CD4-positive, alpha-beta T cell treated with Interleukin-1 beta for 1 hour (primary cell): ENCODE measurements at regions not wholly inside any gene's neighbourhood (a gene's known extent, or its start where the extent isn't known, plus 50 kb on each side); places are given as distances from the start of the nearest gene placed in this dataset.
"Not testable (repeated sequence)": the region's sequence is repeated elsewhere in the genome, so short reads cannot be mapped to it uniquely, and the experiment has no call there.

Experiments
- DNase-seq, 2 donors: peaks; one replicate each; pipeline ENCODE4 v3.0.0-alpha.2; 2020 to 2022

DNA sequence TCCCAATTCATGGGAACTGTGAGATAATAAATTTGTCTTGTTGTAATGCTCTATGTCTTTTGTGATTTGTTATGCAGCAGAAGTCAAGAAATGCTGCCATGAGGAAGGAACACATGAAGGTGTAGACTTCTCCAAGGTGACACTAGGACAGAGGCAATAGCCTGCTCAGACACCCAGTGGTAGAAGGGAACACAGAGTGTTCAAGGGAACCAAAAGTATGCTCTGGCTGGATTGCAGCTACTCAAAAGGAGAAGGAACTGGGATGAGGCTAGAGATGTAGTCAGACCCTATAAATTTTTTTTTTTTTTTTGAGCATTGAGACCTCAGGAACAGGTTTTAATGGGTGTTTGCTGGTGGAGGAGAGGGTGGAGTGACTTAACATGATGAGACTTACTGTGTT lies 232.5 kb downstream of the PARP8 start:
- DNase-seq = no peak

DNA sequence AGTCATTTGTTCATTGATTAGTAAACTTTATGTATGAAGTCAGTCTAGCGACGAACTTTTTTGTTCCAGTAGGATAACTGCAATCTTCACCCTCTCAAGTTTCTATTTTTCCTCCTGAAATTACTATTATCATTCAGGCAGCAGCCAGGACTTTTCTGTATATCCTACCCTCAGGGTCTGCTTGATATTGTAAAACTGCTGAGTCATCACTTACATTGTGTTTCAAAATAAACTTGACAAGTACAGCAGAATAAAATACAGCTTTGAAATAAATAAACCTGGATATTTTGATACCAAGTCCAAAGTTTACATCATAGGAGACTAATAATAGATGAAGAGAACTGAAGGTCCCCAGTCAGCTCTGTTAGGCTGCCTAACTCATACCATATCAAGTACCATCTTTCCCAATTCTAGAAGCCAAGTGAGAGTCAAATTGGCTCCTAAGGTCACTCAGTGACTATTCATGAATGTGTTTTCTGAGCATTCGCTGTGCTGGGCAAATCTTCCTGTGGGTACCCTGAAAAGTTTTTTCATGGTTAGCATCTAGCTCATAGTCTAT lies 234.6 kb downstream of the PARP8 start:
- no peak for DNase-seq

GRCh38 chr5:50903651-50904050 lies 237.2 kb downstream of the PARP8 start:
- no peak for DNase-seq

DNA sequence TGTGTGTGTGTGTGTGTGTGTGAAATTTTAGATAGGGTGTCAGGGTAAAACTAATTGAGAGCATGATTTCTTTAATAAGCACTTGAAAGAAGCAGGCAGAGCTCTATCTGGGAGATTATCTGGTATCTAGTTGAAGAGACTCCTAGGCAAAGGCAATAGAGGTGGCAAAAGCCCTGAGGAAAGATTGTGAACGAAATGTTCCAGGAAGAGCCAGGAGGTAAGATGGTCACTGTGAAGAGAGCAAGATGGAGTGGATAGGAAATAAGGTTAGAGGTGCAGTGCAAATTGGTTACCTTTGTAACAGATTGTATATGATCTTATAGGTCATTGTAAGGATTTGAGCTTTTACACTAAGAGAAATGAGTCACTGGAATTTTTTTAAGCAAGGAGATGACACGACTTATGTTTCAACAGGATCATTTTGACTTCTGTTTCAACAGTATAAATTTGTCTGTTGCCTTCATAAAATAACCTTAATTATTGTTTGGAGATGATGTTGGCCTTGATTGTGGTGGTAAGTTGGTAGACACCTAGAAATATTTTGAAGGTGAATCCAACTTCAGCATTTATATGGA lies 239.6 kb downstream of the PARP8 start:
- no peak for DNase-seq

GRCh38 chr5:50920160-50920559 lies 253.7 kb downstream of the PARP8 start:
- not testable (repeated sequence) for DNase-seq

GRCh38 chr5:50921366-50922133 lies 255.1 kb downstream of the PARP8 start:
- no peak for DNase-seq

- not testable (repeated sequence) for DNase-seq
Observed at GRCh38 chr5:50922134-50922941, 255.9 kb downstream of the PARP8 start.

DNA sequence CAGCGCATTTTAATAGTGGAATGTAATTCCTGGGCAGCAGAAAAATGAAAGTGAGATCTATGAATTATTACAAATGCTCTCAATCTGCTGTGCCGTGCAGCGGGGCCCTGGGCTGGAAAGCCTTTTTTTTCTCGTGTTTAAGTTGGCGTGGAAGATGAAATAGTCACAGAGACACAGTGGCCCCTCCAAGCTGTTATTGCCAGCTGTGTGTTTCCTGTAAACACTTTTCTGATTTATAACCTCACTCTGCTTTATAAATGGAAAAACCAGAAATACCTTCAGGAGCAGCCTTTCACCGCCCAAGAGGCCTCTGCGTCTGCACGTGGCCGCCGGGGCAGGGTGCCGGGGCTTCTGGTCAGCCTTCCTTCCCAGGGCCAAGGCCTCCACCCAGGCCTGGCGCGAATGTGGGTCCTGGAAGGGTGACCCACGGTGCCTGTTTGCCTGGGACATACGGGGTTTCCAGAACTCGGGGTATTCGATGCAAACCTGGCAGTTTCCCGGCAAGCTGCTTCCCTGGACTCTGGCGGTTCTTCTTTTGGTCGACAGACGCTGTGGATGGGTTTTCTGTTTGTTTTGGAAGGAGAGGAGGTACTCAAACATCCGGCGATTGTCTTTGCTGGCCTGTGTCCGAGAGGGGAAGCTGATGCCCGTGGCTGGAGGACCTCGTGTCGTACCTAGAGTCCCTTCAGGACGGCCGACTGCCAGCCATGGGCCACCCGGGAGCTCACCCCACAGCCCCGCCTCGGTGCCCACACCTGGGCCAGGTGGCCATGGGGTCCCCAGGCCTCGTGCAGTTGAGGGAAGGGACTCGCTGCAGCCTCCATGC lies 256.7 kb downstream of the PARP8 start:
- DNase-seq = no peak

- no peak for DNase-seq
Observed at GRCh38 chr5:50923768-50924494, 257.5 kb downstream of the PARP8 start.

DNA sequence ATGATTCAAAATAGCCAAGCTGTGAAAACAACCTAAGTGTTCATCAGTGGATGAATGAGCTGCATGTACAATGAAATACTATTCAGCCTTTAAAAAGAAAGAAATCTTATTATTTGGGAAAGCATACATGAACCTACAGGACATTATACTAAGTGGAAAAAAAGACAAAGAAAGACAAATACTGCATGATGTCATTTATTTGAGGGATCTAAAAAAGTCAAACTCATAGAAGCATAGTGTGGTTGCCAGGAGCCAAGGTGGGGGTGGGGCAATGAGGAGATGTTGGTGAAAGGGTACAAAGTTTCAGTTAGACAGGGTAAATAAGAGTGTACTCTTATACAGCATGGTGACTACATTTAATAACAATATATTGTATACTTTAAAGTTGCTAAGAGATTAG lies 261.5 kb downstream of the PARP8 start:
- no peak for DNase-seq

- DNase-seq = no peak
Observed at GRCh38 chr5:50929174-50929573, 262.7 kb downstream of the PARP8 start.

- DNase-seq = no peak
Observed at GRCh38 chr5:50934343-50934742, 267.9 kb downstream of the PARP8 start.

DNA sequence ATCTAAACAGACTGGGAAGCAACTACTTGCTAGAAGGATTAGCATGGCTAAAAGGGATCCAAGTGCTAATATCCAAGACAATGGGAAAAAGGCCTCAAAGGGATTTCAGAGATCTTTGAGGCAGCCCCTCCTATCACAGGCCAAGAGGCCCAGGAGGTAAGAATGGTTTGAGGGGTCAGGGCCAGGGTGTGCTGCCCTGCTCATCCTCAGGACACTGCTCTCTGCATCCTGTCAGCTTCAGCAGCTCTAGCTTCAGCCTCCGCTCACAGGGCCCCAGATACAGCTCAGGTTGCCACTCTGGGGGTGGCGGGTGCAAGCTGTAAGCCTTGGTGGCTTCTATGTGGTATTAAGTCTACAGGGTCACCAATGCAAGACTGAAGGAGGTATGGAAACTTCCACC lies 278.7 kb downstream of the PARP8 start:
- no peak for DNase-seq

GRCh38 chr5:50947906-50948683 lies 281.7 kb downstream of the PARP8 start:
- DNase-seq = no peak

DNA sequence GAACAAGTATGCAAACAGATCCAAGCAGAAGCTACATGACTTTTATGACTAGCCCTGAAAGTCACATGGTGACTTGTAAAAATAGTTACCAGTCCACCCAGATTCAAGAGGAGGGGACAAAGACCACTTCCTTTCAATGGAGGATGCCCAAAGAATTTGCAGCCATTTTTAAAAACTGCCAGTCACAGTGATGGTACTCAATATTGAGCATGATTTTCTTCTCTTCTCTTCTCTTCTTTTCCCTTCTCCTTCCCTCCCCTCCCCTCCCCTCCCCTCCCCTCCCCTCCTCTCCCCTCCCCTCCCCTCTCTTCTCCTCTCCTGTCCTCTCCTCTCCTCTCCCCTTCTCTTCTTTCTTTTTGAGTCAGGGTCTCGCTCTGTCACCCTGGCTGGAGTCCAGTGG lies 286.9 kb downstream of the PARP8 start:
- DNase-seq = no peak

DNA sequence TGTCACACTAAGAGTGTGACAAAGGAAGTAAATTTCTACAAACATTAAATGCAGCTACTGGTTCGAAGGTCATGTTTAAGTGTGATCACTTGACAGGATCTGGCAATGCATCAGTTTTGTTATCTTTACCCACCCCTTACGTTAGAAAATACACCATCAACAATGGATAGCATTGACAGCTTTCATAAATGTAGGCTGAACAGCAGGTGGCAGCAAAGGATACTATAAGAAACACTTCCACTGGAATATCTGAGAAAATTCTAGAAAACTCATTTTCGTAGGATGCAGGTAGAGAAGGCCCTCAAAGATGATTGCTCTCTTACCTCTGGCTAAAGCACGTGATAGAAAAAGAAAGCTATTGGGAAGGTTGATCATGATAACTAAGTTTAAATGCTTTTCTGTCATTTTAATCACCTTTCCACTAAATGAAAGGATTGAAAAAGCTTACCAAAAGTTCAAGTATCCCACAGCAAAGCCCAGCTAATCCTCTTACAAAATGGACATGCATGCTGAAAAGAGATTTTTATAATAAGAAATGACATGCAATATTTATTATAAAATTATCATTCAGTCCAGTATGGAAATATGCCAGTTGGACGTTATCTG lies 292.5 kb downstream of the PARP8 start:
- peak in 1 of 2 donors; percentile 25 for DNase-seq

GRCh38 chr5:50962934-50963872 lies 296.8 kb downstream of the PARP8 start:
- peak; percentile 40 to 54 for DNase-seq

GRCh38 chr5:50963971-50964745 lies 297.7 kb downstream of the PARP8 start:
- no peak for DNase-seq
